ENCODE measurements at regions not wholly inside any gene's neighbourhood (a gene's known extent, or its start where the extent isn't known, plus 50 kb on each side); places are given as distances from the start of the nearest gene placed in this dataset.

- H3K27me3 ChIP-seq (ENCODE audit: control insufficient read depth in 3 of 3, insufficient read depth in 3 of 3, low read length in 3 of 3) = no peaks in the 10 kb centered on the region
- H3K4me1 ChIP-seq (ENCODE audit: control insufficient read depth in 3 of 3, insufficient read depth in 3 of 3, low read length in 3 of 3) = no peaks in the 10 kb centered on the region
These were observed 184.2 kb upstream of the ZEB2 start for GRCh38 chr2:144703852-144704708.

GRCh38 chr2:144702051-144702450, 182.1 kb upstream of the ZEB2 start:
- Histone ChIP-seq H3K9me3 (ENCODE audit: control insufficient read depth in 3 of 3, low read length in 3 of 3) (peaks cover 0 to 1% (median 0%) of the 10 kb centered on the region in 3 donors), H3K9ac (ENCODE audit: low read depth in 1 of 3, low read length in 3 of 3) (no peak overlapping the region), H3K27ac (ENCODE audit: low read depth, low read length) (peak overlapping the region; percentile 36), H3K4me3 (ENCODE audit: low read length in 3 of 3) (no peak overlapping the region), H3K27me3 (ENCODE audit: control insufficient read depth in 3 of 3, insufficient read depth in 3 of 3, low read length in 3 of 3) (no peaks in the 10 kb centered on the region), H3K4me1 (ENCODE audit: control insufficient read depth in 3 of 3, insufficient read depth in 3 of 3, low read length in 3 of 3) (no peaks in the 10 kb centered on the region), H3K36me3 (ENCODE audit: control insufficient read depth in 3 of 3, insufficient read depth in 3 of 3, low read length in 3 of 3) (no peaks in the 10 kb centered on the region)

More at GRCh38 chr2:144703852-144704708, 184.2 kb upstream of the ZEB2 start:
- Histone ChIP-seq H3K9ac (ENCODE audit: low read depth in 1 of 3, low read length in 3 of 3) (no peak overlapping the region), H3K36me3 (ENCODE audit: control insufficient read depth in 3 of 3, insufficient read depth in 3 of 3, low read length in 3 of 3) (no peaks in the 10 kb centered on the region), H3K4me3 (ENCODE audit: low read length in 3 of 3) (no peak overlapping the region), H3K27ac (ENCODE audit: low read depth, low read length) (no peak overlapping the region), H3K9me3 (ENCODE audit: control insufficient read depth in 3 of 3, low read length in 3 of 3) (no peaks in the 10 kb centered on the region)

GRCh38 chr2:144701259-144701658, 181.3 kb upstream of the ZEB2 start:
- Histone ChIP-seq H3K27me3 (ENCODE audit: control insufficient read depth in 3 of 3, insufficient read depth in 3 of 3, low read length in 3 of 3) (no peaks in the 10 kb centered on the region), H3K27ac (ENCODE audit: low read depth, low read length) (peak overlapping the region; percentile 54), H3K4me3 (ENCODE audit: low read length in 3 of 3) (no peak overlapping the region), H3K36me3 (ENCODE audit: control insufficient read depth in 3 of 3, insufficient read depth in 3 of 3, low read length in 3 of 3) (no peaks in the 10 kb centered on the region), H3K4me1 (ENCODE audit: control insufficient read depth in 3 of 3, insufficient read depth in 3 of 3, low read length in 3 of 3) (no peaks in the 10 kb centered on the region), H3K9me3 (ENCODE audit: control insufficient read depth in 3 of 3, low read length in 3 of 3) (peaks cover 0 to 1% (median 0%) of the 10 kb centered on the region in 3 donors), H3K9ac (ENCODE audit: low read depth in 1 of 3, low read length in 3 of 3) (no peak overlapping the region)

- H3K27ac ChIP-seq (ENCODE audit: low read depth, low read length) = no peak overlapping the region
- no peak overlapping the region for H3K4me3 ChIP-seq (ENCODE audit: low read length in 3 of 3)
- H3K27me3 ChIP-seq (ENCODE audit: control insufficient read depth in 3 of 3, insufficient read depth in 3 of 3, low read length in 3 of 3) = no peaks in the 10 kb centered on the region
- peaks cover 0 to 1% (median 0%) of the 10 kb centered on the region in 3 donors for H3K9me3 ChIP-seq (ENCODE audit: control insufficient read depth in 3 of 3, low read length in 3 of 3)
- no peaks in the 10 kb centered on the region for H3K4me1 ChIP-seq (ENCODE audit: control insufficient read depth in 3 of 3, insufficient read depth in 3 of 3, low read length in 3 of 3)
- H3K36me3 ChIP-seq (ENCODE audit: control insufficient read depth in 3 of 3, insufficient read depth in 3 of 3, low read length in 3 of 3) = no peaks in the 10 kb centered on the region
- no peak overlapping the region for H3K9ac ChIP-seq (ENCODE audit: low read depth in 1 of 3, low read length in 3 of 3)
These were observed 178.2 kb upstream of the ZEB2 start for GRCh38 chr2:144698156-144698555.

- Histone ChIP-seq H3K9ac (ENCODE audit: low read depth in 1 of 3, low read length in 3 of 3) (no peak overlapping the region), H3K27ac (ENCODE audit: low read depth, low read length) (no peak overlapping the region), H3K36me3 (ENCODE audit: control insufficient read depth in 3 of 3, insufficient read depth in 3 of 3, low read length in 3 of 3) (no peaks in the 10 kb centered on the region), H3K4me1 (ENCODE audit: control insufficient read depth in 3 of 3, insufficient read depth in 3 of 3, low read length in 3 of 3) (no peaks in the 10 kb centered on the region), H3K4me3 (ENCODE audit: low read length in 3 of 3) (no peak overlapping the region), H3K9me3 (ENCODE audit: control insufficient read depth in 3 of 3, low read length in 3 of 3) (peaks cover 0 to 1% (median 0%) of the 10 kb centered on the region in 3 donors), H3K27me3 (ENCODE audit: control insufficient read depth in 3 of 3, insufficient read depth in 3 of 3, low read length in 3 of 3) (no peaks in the 10 kb centered on the region)
These were observed 175.7 kb upstream of the ZEB2 start for GRCh38 chr2:144695657-144696056.

GRCh38 chr2:144694456-144694855, 174.5 kb upstream of the ZEB2 start:
- Histone ChIP-seq H3K4me3 (ENCODE audit: low read length in 3 of 3) (no peak overlapping the region), H3K36me3 (ENCODE audit: control insufficient read depth in 3 of 3, insufficient read depth in 3 of 3, low read length in 3 of 3) (no peaks in the 10 kb centered on the region), H3K9ac (ENCODE audit: low read depth in 1 of 3, low read length in 3 of 3) (no peak overlapping the region), H3K27me3 (ENCODE audit: control insufficient read depth in 3 of 3, insufficient read depth in 3 of 3, low read length in 3 of 3) (no peaks in the 10 kb centered on the region), H3K27ac (ENCODE audit: low read depth, low read length) (no peak overlapping the region), H3K9me3 (ENCODE audit: control insufficient read depth in 3 of 3, low read length in 3 of 3) (peaks cover 0 to 1% (median 0%) of the 10 kb centered on the region in 3 donors), H3K4me1 (ENCODE audit: control insufficient read depth in 3 of 3, insufficient read depth in 3 of 3, low read length in 3 of 3) (no peaks in the 10 kb centered on the region)

- no peaks in the 10 kb centered on the region for H3K4me1 ChIP-seq (ENCODE audit: control insufficient read depth in 3 of 3, insufficient read depth in 3 of 3, low read length in 3 of 3)
- no peaks in the 10 kb centered on the region for H3K27me3 ChIP-seq (ENCODE audit: control insufficient read depth in 3 of 3, insufficient read depth in 3 of 3, low read length in 3 of 3)
- no peaks in the 10 kb centered on the region for H3K36me3 ChIP-seq (ENCODE audit: control insufficient read depth in 3 of 3, insufficient read depth in 3 of 3, low read length in 3 of 3)
- H3K9me3 ChIP-seq (ENCODE audit: control insufficient read depth in 3 of 3, low read length in 3 of 3) = no peaks in the 10 kb centered on the region
- H3K4me3 ChIP-seq (ENCODE audit: low read length in 3 of 3) = no peak overlapping the region
- H3K9ac ChIP-seq (ENCODE audit: low read depth in 1 of 3, low read length in 3 of 3) = no peak overlapping the region
- H3K27ac ChIP-seq (ENCODE audit: low read depth, low read length) = no peak overlapping the region
These were observed 173.3 kb upstream of the ZEB2 start for GRCh38 chr2:144693179-144693578.

GRCh38 chr2:144692661-144693060, 172.7 kb upstream of the ZEB2 start:
- H3K27me3 ChIP-seq (ENCODE audit: control insufficient read depth in 3 of 3, insufficient read depth in 3 of 3, low read length in 3 of 3) = no peaks in the 10 kb centered on the region
- no peak overlapping the region for H3K4me3 ChIP-seq (ENCODE audit: low read length in 3 of 3)
- no peaks in the 10 kb centered on the region for H3K4me1 ChIP-seq (ENCODE audit: control insufficient read depth in 3 of 3, insufficient read depth in 3 of 3, low read length in 3 of 3)
- H3K36me3 ChIP-seq (ENCODE audit: control insufficient read depth in 3 of 3, insufficient read depth in 3 of 3, low read length in 3 of 3) = no peaks in the 10 kb centered on the region
- H3K9me3 ChIP-seq (ENCODE audit: control insufficient read depth in 3 of 3, low read length in 3 of 3) = no peaks in the 10 kb centered on the region
- no peak overlapping the region for H3K9ac ChIP-seq (ENCODE audit: low read depth in 1 of 3, low read length in 3 of 3)
- H3K27ac ChIP-seq (ENCODE audit: low read depth, low read length) = no peak overlapping the region

- Histone ChIP-seq H3K27ac (ENCODE audit: low read depth, low read length) (no peak overlapping the region), H3K4me3 (ENCODE audit: low read length in 3 of 3) (no peak overlapping the region), H3K36me3 (ENCODE audit: control insufficient read depth in 3 of 3, insufficient read depth in 3 of 3, low read length in 3 of 3) (no peaks in the 10 kb centered on the region), H3K27me3 (ENCODE audit: control insufficient read depth in 3 of 3, insufficient read depth in 3 of 3, low read length in 3 of 3) (no peaks in the 10 kb centered on the region), H3K9ac (ENCODE audit: low read depth in 1 of 3, low read length in 3 of 3) (no peak overlapping the region), H3K4me1 (ENCODE audit: control insufficient read depth in 3 of 3, insufficient read depth in 3 of 3, low read length in 3 of 3) (no peaks in the 10 kb centered on the region), H3K9me3 (ENCODE audit: control insufficient read depth in 3 of 3, low read length in 3 of 3) (no peaks in the 10 kb centered on the region)
These were observed 170.9 kb upstream of the ZEB2 start for GRCh38 chr2:144690771-144691170.

- Histone ChIP-seq H3K27ac (ENCODE audit: low read depth, low read length) (peak overlapping the region; percentile 28), H3K36me3 (ENCODE audit: control insufficient read depth in 3 of 3, insufficient read depth in 3 of 3, low read length in 3 of 3) (no peaks in the 10 kb centered on the region), H3K4me3 (ENCODE audit: low read length in 3 of 3) (no peak overlapping the region), H3K4me1 (ENCODE audit: control insufficient read depth in 3 of 3, insufficient read depth in 3 of 3, low read length in 3 of 3) (peaks cover 0 to 3% (median 0%) of the 10 kb centered on the region in 3 donors), H3K9ac (ENCODE audit: low read depth in 1 of 3, low read length in 3 of 3) (no peak overlapping the region), H3K27me3 (ENCODE audit: control insufficient read depth in 3 of 3, insufficient read depth in 3 of 3, low read length in 3 of 3) (no peaks in the 10 kb centered on the region), H3K9me3 (ENCODE audit: control insufficient read depth in 3 of 3, low read length in 3 of 3) (no peaks in the 10 kb centered on the region)
These were observed 166.7 kb upstream of the ZEB2 start for GRCh38 chr2:144686518-144687215.

Data from skeletal muscle tissue (tissue), 3 donors.